HepG2 (cell line): ENCODE measurements at regions not wholly inside any gene's neighbourhood (a gene's known extent, or its start where the extent isn't known, plus 50 kb on each side); places are given as distances from the start of the nearest gene placed in this dataset.

Source experiments
- ATAC-seq: fragments of 200-7000 bp; cut with Tn5 transposase; 3 replicates; pipeline ENCODE4 v1.9.1; 2020; ENCODE audit warnings: mild to moderate bottlenecking, moderate library complexity
- BruUV-seq: library from RNA; stranded (reverse); fragments of 400-500 nt; replicated peaks from 2 replicates; lab custom pipeline; 2021; lab: Mats Ljungman, UMichigan
- CTCF ChIA-PET: fragments of 300-600 bp; formaldehyde crosslinking; extraction: SDS; loops from one replicate; lab custom pipeline; 2021; ENCODE audit warnings: low total read pairs, inconsistent platforms, low intra/inter-chr PET ratio; lab: Yijun Ruan, JAX
- POLR2A ChIA-PET: fragments of 350-600 bp; sonication (Branson Sonifier 250); formaldehyde crosslinking; loops from one replicate; lab custom pipeline; 2020; ENCODE audit warnings: antibody characterized with exemption, inconsistent platforms; lab: Yijun Ruan, JAX
- DNase-seq: peaks from one replicate; pipeline ENCODE4 v3.0.0-alpha.2; 2015; ENCODE audit warnings: low spot score
- FAIRE-seq: peaks from 3 replicates; lab custom pipeline; 2011; peaks lifted over from hg19 to GRCh38; lab: Jason Lieb, UNC
- H2AFZ ChIP-seq: one replicate; pipeline ENCODE4 v1.6.1; 2011; ENCODE audit warnings: low read length, inconsistent platforms
- H3K27ac ChIP-seq: fragments of 300-600 bp; 3 replicates; pipeline ENCODE4 v1.8.0; 2011; ENCODE audit warnings: mixed run types, mild to moderate bottlenecking, mixed read lengths, low read length, inconsistent platforms; ENCODE audit not compliant: insufficient read depth; ENCODE audit errors: extremely low read length
- H3K27me3 ChIP-seq, 2 experiments: fragments of 200-600 bp in 1 of 2; 2 replicates in 1 of 2; 3 replicates in 1 of 2; pipeline versions ENCODE4 v1.6.0 to v1.8.0; 2011; ENCODE audit warnings: low read length in 2 of 2, mild to moderate bottlenecking in 2 of 2, moderate library complexity in 2 of 2, inconsistent platforms in 1 of 2; ENCODE audit not compliant: insufficient read depth in 2 of 2, control insufficient read depth in 1 of 2
- H3K36me3 ChIP-seq, 2 experiments: fragments of 200-600 bp in 1 of 2; replicated peaks in 1 of 2; 2 replicates in 1 of 2; 3 replicates in 1 of 2; pipeline versions ENCODE4 v1.5.1 to v1.8.0; 2011; ENCODE audit warnings: low read length in 2 of 2, inconsistent platforms in 1 of 2; ENCODE audit not compliant: insufficient read depth in 2 of 2, control insufficient read depth in 1 of 2
- H3K4me1 ChIP-seq: 2 replicates; pipeline ENCODE4 v1.5.1; 2012; ENCODE audit warnings: low read length, inconsistent platforms; ENCODE audit not compliant: insufficient read depth
- H3K4me2 ChIP-seq: 2 replicates; pipeline ENCODE4 v1.6.0; 2011; ENCODE audit warnings: low read depth, low read length, inconsistent platforms
- H3K4me3 ChIP-seq, 3 experiments: fragments of 200-600 bp in 1 of 3; sonication (generic), shearing (Covaris generic) in 1 of 3; replicated peaks in 1 of 3; 2 replicates each; pipeline ENCODE4 v1.5.1; 2011 to 2016; ENCODE audit warnings: low read length in 3 of 3, inconsistent platforms in 2 of 3, low read depth in 2 of 3, mild to moderate bottlenecking in 2 of 3, control low read depth in 1 of 3, mixed read lengths in 1 of 3; ENCODE audit not compliant: insufficient read depth in 1 of 3
- H3K79me2 ChIP-seq: one replicate; pipeline ENCODE4 v1.6.1; 2011; ENCODE audit warnings: low read length, inconsistent platforms; ENCODE audit not compliant: insufficient read depth
- H3K9ac ChIP-seq: 2 replicates; pipeline ENCODE4 v1.6.0; 2011; ENCODE audit warnings: mild to moderate bottlenecking, low read depth, low read length, inconsistent platforms; ENCODE audit not compliant: insufficient read depth
- H3K9me3 ChIP-seq: 2 replicates; pipeline ENCODE4 v1.5.1; 2012; ENCODE audit warnings: mild to moderate bottlenecking, low read length
- H4K20me1 ChIP-seq: 2 replicates; pipeline ENCODE4 v1.6.0; 2011; ENCODE audit warnings: inconsistent platforms, mild to moderate bottlenecking, low read length, moderate library complexity; ENCODE audit not compliant: insufficient read depth
- ATF5 ChIP-seq: sonication (generic); formaldehyde crosslinking; IDR thresholded peaks from 2 replicates; pipeline ENCODE4 v1.4.0; 2020; ENCODE audit warnings: mild to moderate bottlenecking, low read depth, missing genetic modification reagents
- BORCS8-MEF2B ChIP-seq: sonication (generic); formaldehyde crosslinking; IDR thresholded peaks from 2 replicates; pipeline ENCODE4 v1.8.0; 2022; ENCODE audit warnings: mild to moderate bottlenecking, missing genetic modification reagents
- CREM ChIP-seq, 2 experiments: sonication (generic) in 1 of 2; formaldehyde crosslinking in 1 of 2; IDR thresholded peaks; 2 replicates each; pipeline versions ENCODE4 v1.4.0 to v1.6.1; 2016 to 2020; ENCODE audit warnings: antibody characterized with exemption in 1 of 2, mild to moderate bottlenecking in 1 of 2, missing genetic modification reagents in 1 of 2
- GPBP1L1 ChIP-seq: sonication (generic); formaldehyde crosslinking; IDR thresholded peaks from 2 replicates; pipeline ENCODE4 v1.5.0; 2020; ENCODE audit warnings: mild to moderate bottlenecking, missing genetic modification reagents
- HNF4G ChIP-seq, 2 experiments: sonication (generic) in 1 of 2; formaldehyde crosslinking in 1 of 2; IDR thresholded peaks; 2 replicates each; pipeline versions ENCODE4 v1.4.0 to v1.6.1; 2011 to 2020; ENCODE audit warnings: borderline replicate concordance in 2 of 2, low read depth in 2 of 2, mild to moderate bottlenecking in 2 of 2, low read length in 1 of 2, missing genetic modification reagents in 1 of 2, moderate library complexity in 1 of 2
- IKZF5 ChIP-seq: IDR thresholded peaks from 2 replicates; pipeline ENCODE4 v1.6.1; 2018; ENCODE audit warnings: missing genetic modification reagents, mild to moderate bottlenecking, missing compliant biosample characterization
- JARID2 ChIP-seq: sonication (generic); formaldehyde crosslinking; IDR thresholded peaks from 2 replicates; pipeline ENCODE4 v1.8.1; 2023; ENCODE audit warnings: missing genetic modification reagents, inconsistent platforms; ENCODE audit not compliant: insufficient replicate concordance
- SIX1 ChIP-seq: sonication (generic); formaldehyde crosslinking; IDR thresholded peaks from 2 replicates; pipeline ENCODE4 v1.4.0; 2020; ENCODE audit warnings: missing genetic modification reagents, borderline replicate concordance
- STAT6 ChIP-seq: sonication (generic); formaldehyde crosslinking; IDR thresholded peaks from 2 replicates; pipeline ENCODE4 v1.4.0; 2020; ENCODE audit warnings: missing genetic modification reagents, mild to moderate bottlenecking, borderline replicate concordance
- ZEB1 ChIP-seq: IDR thresholded peaks from 2 replicates; pipeline ENCODE4 v1.6.1; 2012; ENCODE audit warnings: mild to moderate bottlenecking, low read depth, inconsistent platforms; ENCODE audit not compliant: insufficient replicate concordance
- ZNF274 ChIP-seq: sonication (generic); formaldehyde crosslinking; IDR thresholded peaks from 2 replicates; pipeline ENCODE4 v1.5.1; 2020; ENCODE audit warnings: mild to moderate bottlenecking, missing genetic modification reagents
- ZNF510 ChIP-seq: sonication (generic); formaldehyde crosslinking; IDR thresholded peaks from 2 replicates; pipeline ENCODE4 v1.4.0; 2020; ENCODE audit warnings: low read depth, mild to moderate bottlenecking, missing genetic modification reagents
- WGBS: methylation state at CpG from one replicate; pipeline ENCODE4 v1.1.6; 2017; ENCODE audit warnings: low lambda C conversion rate; 5-methylcytosine and 5-hydroxymethylcytosine counted together
- in situ Hi-C: cut with HindIII; loops from 2 replicates; pipeline ENCODE4 v1.10.0; 2017; ENCODE audit warnings: low pct_unique_long_range_greater_than_20kb; ENCODE audit not compliant: extremely low pct_ligation_motif_present
- intact Hi-C: fragments of 100-400 bp; cut with micrococcal nuclease; formaldehyde crosslinking; loops from one replicate; pipeline ENCODE4 v1.10.0; 2022; ENCODE audit not compliant: unreplicated experiment

GRCh38 chr14:89618811-89619551 lies 201.9 kb upstream of the FOXN3 start (continued):
- TF ChIP-seq BORCS8-MEF2B (CRISPR knock-in tag) (0 out of 2 replicates have a peak, but pooled peaks have one; percentile 58), STAT6 (CRISPR knock-in tag) (no peak), ZNF274 (CRISPR knock-in tag) (0 out of 2 replicates have a peak, but pooled peaks have one; percentile 41)

- ChIA-PET POLR2A (interaction anchor here (1.2 to 2.0 kb wide), 2 partner anchors 23 to 125 kb away, joined by 4 to 6 read pairs; no protein-coding TSS in a partner anchor), CTCF (no interaction called here)
- no peaks in the 10 kb centered on the region for H3K36me3 ChIP-seq
- BruUV-seq: no TSS peak
- WGBS: 0% methylated on average over 6 of the region's 6 CpGs
- H4K20me1 ChIP-seq: 0 out of 2 replicates have a peak, but pooled peaks cover 5% of the 10 kb centered on the region
- intact Hi-C loops: loop anchor here (5.0 to 10.0 kb wide), 3 partner anchors 156 to 296 kb away; partner anchors contain the start of gene FOXN3
- FAIRE-seq (no peak), DNase-seq (peak; percentile 12), ATAC-seq (peak; percentile 8; the same call in 1 of the 3 replicates)
- H3K9ac ChIP-seq: peak overlapping the region; percentile 77
- H3K4me1 ChIP-seq: peaks cover 75% of the 10 kb centered on the region
- no peaks in the 10 kb centered on the region; a peak in 1 of 5 replicates for H3K27me3 ChIP-seq
- H3K9me3 ChIP-seq: no peaks in the 10 kb centered on the region
- in situ Hi-C loops: no loop called here
- peaks cover 47% of the 10 kb centered on the region for H3K79me2 ChIP-seq
- H3K4me3 ChIP-seq: peak overlapping the region; percentile 79 to 92 (median 80)
- peak overlapping the region; percentile 65 for H3K27ac ChIP-seq
- peak overlapping the region; percentile 74 for H2AFZ ChIP-seq
- peak overlapping the region; percentile 89 for H3K4me2 ChIP-seq
- TF ChIP-seq GPBP1L1 (CRISPR knock-in tag): no peak
- no peak for TF ChIP-seq IKZF5 (CRISPR knock-in tag)
- no peak for TF ChIP-seq ZNF510 (CRISPR knock-in tag)
- no peak for TF ChIP-seq JARID2
- TF ChIP-seq HNF4G (IDR thresholded peaks at IDR 0.05; ENCODE audit: borderline replicate concordance, low read depth, low read length): peak; percentile 14; the same call in 1 of the 2 replicates
- no peak for TF ChIP-seq HNF4G (CRISPR knock-in tag; IDR thresholded peaks at IDR 0.05; ENCODE audit: borderline replicate concordance, low read depth)
- TF ChIP-seq ZEB1: no peak
- peak; percentile 28; the same call in 1 of the 2 replicates for TF ChIP-seq CREM (IDR thresholded peaks at IDR 0.05)
- no peak for TF ChIP-seq CREM (CRISPR knock-in tag; IDR thresholded peaks at IDR 0.05)
- no peak for TF ChIP-seq SIX1 (CRISPR knock-in tag)
- TF ChIP-seq ATF5 (CRISPR knock-in tag): no peak
Observed at GRCh38 chr14:89618330-89618708, 201.3 kb upstream of the FOXN3 start.
